ENCODE measurements at regions not wholly inside any gene's neighbourhood (a gene's known extent, or its start where the extent isn't known, plus 50 kb on each side); places are given as distances from the start of the nearest gene placed in this dataset.

DNA sequence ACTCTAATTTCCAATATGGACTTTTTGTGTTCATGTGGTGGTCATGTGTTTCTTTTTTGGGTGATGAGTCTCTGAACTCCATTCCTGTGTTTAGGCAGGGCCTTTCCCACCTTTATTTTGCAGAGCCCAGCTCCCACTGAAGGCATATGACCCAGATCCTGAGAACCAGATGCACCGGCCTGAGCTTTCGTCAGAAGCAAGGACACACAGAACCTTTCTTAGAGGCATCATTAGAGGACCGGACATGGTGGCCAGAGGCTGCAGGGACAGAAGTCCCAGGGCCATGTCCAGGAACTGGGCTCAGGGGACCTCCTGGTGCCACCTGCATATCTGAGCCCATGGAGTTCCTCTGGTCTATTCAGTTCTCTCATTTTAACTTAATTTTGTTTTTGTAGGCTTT lies 200.9 kb upstream of the ZNF32 start:
- TF ChIP-seq CTCF (IDR thresholded peaks at IDR 0.05) (no peak), EP300 (IDR thresholded peaks at IDR 0.05; ENCODE audit: low read depth) (no peak), POLR2A (IDR thresholded peaks at IDR 0.05) (no peak)

Measured in transverse colon (tissue), 3 donors.